Loucy (cell line): ENCODE measurements at regions not wholly inside any gene's neighbourhood (a gene's known extent, or its start where the extent isn't known, plus 50 kb on each side); places are given as distances from the start of the nearest gene placed in this dataset.

Experiments
- H2AFZ ChIP-seq: fragments of 200-600 bp; sonication (generic); 2 replicates; pipeline ENCODE4 v1.6.0; 2016; ENCODE audit warnings: antibody characterized with exemption, mild to moderate bottlenecking, low read length, moderate library complexity
- H3F3A ChIP-seq: fragments of 200-600 bp; 2 replicates; pipeline ENCODE4 v1.6.0; 2016; ENCODE audit warnings: antibody characterized with exemption, low read depth, mild to moderate bottlenecking
- H3K27me3 ChIP-seq: fragments of 200-600 bp; sonication (generic); 2 replicates; pipeline ENCODE4 v1.6.1; 2014; ENCODE audit warnings: low read length, mild to moderate bottlenecking; ENCODE audit not compliant: insufficient read depth, poor library complexity, severe bottlenecking
- H3K36me3 ChIP-seq: fragments of 200-600 bp; sonication (generic); 2 replicates; pipeline ENCODE4 v1.6.1; 2016; ENCODE audit warnings: low read length; ENCODE audit not compliant: insufficient read depth
- H3K4me1 ChIP-seq: fragments of 200-600 bp; sonication (generic); 2 replicates; pipeline ENCODE4 v1.5.1; 2014; ENCODE audit warnings: low read length, mild to moderate bottlenecking; ENCODE audit not compliant: insufficient read depth, poor library complexity, severe bottlenecking
- H3K4me2 ChIP-seq: fragments of 200-600 bp; sonication (generic); 2 replicates; pipeline ENCODE4 v1.6.0; 2014; ENCODE audit warnings: antibody characterized with exemption, low read length, low read depth, mild to moderate bottlenecking; ENCODE audit not compliant: poor library complexity, severe bottlenecking
- H3K4me3 ChIP-seq: fragments of 200-600 bp; sonication (generic); 2 replicates; pipeline ENCODE4 v1.5.1; 2014; ENCODE audit warnings: low read length, mild to moderate bottlenecking, mixed read lengths; ENCODE audit not compliant: poor library complexity, severe bottlenecking
- H3K79me2 ChIP-seq: fragments of 200-600 bp; sonication (generic); 2 replicates; pipeline ENCODE4 v1.6.1; 2014; ENCODE audit warnings: low read length; ENCODE audit not compliant: insufficient read depth
- H3K9ac ChIP-seq: fragments of 200-600 bp; sonication (generic); 2 replicates; pipeline ENCODE4 v1.6.0; 2014; ENCODE audit warnings: mild to moderate bottlenecking, low read depth, low read length, moderate library complexity; ENCODE audit not compliant: poor library complexity, severe bottlenecking
- H3K9me2 ChIP-seq: fragments of 200-600 bp; sonication (generic); replicated peaks from 2 replicates; pipeline ENCODE4 v1.6.1; 2016; ENCODE audit warnings: low read depth, low read length, mixed read lengths
- H3K9me3 ChIP-seq: fragments of 200-600 bp; sonication (generic); 2 replicates; pipeline ENCODE4 v1.6.1; 2014; ENCODE audit warnings: mild to moderate bottlenecking, antibody characterized with exemption, low read length, low read depth; ENCODE audit not compliant: insufficient read depth
- H4K20me1 ChIP-seq: fragments of 200-600 bp; sonication (generic); 2 replicates; pipeline ENCODE4 v1.6.0; 2014; ENCODE audit warnings: antibody characterized with exemption, low read length, mild to moderate bottlenecking; ENCODE audit not compliant: insufficient read depth, poor library complexity, severe bottlenecking
- EZH2phosphoT487 ChIP-seq: fragments of 200-600 bp; IDR thresholded peaks from 2 replicates; pipeline ENCODE4 v1.6.1; 2018; ENCODE audit warnings: antibody characterized with exemption, mild to moderate bottlenecking, moderate library complexity, borderline replicate concordance
- TF ChIP-seq, protein P1 (sequence below): fragments of 200-600 bp; sonication (generic); conservative IDR thresholded peaks from 2 replicates; pipeline ENCODE4 v1.5.1; 2014; ENCODE audit warnings: mild to moderate bottlenecking, antibody characterized with exemption, low read length

DNA sequence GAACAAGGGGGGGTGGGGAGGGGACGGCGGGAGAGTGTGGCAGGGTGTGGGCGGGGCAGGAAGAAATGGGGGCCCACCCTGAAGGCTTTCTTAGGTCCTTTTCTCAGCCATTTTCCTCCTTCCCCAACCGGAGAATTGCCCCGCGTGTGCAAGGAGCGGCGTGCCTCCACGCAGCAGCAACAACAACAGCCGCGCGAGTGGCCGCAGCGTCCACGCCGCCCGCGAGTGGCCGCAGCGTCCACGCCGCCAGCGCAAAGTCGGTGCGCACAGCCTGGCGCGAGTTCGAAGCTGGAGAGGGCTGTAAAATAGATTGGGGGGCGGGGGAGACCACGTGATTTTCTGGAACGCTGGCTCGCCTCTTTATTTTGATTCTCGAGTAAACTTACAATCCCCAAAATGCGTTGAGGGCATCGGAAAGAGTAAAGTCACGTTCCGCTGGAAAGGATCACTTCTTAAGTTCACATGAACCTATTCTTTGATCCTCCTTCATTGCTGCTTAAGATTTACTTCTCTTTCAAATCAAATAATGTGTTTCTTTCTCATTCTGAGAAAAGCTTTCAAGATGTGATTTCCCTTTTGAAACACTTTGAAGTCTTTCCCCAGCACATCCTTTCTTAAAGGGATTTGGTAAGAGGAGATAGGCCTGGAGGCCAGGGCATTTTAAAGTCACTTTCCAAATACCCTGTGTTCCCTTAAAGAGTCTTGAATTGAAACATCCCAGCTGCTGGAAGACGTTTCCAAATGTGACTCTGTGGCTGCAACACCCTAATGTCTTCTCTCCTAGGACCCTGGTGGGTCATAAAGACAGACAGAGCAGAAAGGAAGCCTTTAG is 66.7 kb upstream of the ZNF217 start:
- no peaks in the 10 kb centered on the region for H3K36me3 ChIP-seq
- peaks cover 20% of the 10 kb centered on the region for H3K4me1 ChIP-seq
- 0 out of 2 replicates have a peak, but pooled peaks cover 2% of the 10 kb centered on the region for H3F3A ChIP-seq
- H3K79me2 ChIP-seq, result no peaks in the 10 kb centered on the region
- no peak for TF ChIP-seq EZH2phosphoT487
- TF ChIP-seq, protein P1, sequence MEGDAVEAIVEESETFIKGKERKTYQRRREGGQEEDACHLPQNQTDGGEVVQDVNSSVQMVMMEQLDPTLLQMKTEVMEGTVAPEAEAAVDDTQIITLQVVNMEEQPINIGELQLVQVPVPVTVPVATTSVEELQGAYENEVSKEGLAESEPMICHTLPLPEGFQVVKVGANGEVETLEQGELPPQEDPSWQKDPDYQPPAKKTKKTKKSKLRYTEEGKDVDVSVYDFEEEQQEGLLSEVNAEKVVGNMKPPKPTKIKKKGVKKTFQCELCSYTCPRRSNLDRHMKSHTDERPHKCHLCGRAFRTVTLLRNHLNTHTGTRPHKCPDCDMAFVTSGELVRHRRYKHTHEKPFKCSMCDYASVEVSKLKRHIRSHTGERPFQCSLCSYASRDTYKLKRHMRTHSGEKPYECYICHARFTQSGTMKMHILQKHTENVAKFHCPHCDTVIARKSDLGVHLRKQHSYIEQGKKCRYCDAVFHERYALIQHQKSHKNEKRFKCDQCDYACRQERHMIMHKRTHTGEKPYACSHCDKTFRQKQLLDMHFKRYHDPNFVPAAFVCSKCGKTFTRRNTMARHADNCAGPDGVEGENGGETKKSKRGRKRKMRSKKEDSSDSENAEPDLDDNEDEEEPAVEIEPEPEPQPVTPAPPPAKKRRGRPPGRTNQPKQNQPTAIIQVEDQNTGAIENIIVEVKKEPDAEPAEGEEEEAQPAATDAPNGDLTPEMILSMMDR, result no peak
- H3K9me3 ChIP-seq, result no peaks in the 10 kb centered on the region
- no peak overlapping the region for H3K9ac ChIP-seq
- H2AFZ ChIP-seq, result peak overlapping the region; percentile 11
- no peak overlapping the region for H3K4me3 ChIP-seq
- no peaks in the 10 kb centered on the region for H3K9me2 ChIP-seq
- no peak overlapping the region for H3K4me2 ChIP-seq
- no peaks in the 10 kb centered on the region for H3K27me3 ChIP-seq
- no peaks in the 10 kb centered on the region for H4K20me1 ChIP-seq

DNA sequence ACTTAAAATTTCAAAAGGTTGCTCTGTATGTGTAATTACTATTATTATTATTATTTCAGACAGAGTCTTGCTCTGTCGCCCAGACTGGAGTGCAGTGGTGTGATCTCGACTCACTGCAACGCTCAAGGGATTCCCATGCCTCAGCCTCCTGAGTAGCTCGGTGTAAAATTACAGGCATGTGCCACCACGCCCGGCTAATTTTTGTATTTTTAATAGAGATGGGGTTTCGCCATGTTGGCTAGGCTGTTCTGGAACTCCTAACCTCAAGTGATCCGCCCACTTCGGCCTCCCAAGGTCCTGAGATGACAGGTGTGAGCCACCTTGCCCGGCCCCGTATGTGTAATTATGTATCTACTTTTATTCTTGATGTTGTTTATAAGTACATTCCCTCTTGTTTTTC is 65.3 kb upstream of the ZNF217 start:
- 0 out of 2 replicates have a peak, but pooled peaks cover 2% of the 10 kb centered on the region for H3F3A ChIP-seq
- H3K9me2 ChIP-seq, result no peaks in the 10 kb centered on the region

DNA sequence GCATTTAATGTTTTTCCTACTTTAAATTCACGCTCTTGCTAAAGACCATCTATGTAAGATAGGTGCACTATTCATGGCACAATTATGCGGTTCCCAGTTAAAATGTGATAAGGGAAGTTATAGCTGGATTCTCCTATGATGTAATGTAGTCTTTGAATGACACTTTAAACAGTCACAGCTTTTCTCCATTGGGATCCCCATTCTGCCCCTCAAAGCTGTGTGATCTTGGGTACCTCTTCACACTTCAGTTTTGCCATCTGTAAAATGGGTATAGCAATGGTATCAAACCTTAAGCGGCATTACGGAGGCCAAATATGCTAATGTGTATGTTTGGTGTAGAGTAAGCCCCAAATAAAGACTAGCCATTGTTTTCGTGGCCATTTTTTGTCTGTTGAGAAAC is 64.7 kb upstream of the ZNF217 start:
- no peaks in the 10 kb centered on the region for H3K27me3 ChIP-seq
- H3K9me3 ChIP-seq, result no peaks in the 10 kb centered on the region
- H3F3A ChIP-seq, result 0 out of 2 replicates have a peak, but pooled peaks cover 2% of the 10 kb centered on the region
- no peaks in the 10 kb centered on the region for H3K36me3 ChIP-seq
- H3K9ac ChIP-seq, result no peak overlapping the region
- H3K4me1 ChIP-seq, result peaks cover 26% of the 10 kb centered on the region
- no peaks in the 10 kb centered on the region for H4K20me1 ChIP-seq
- no peak overlapping the region for H3K4me2 ChIP-seq
- H2AFZ ChIP-seq, result no peak overlapping the region
- TF ChIP-seq EZH2phosphoT487, result no peak
- TF ChIP-seq, protein P1, result no peak
- no peak overlapping the region for H3K4me3 ChIP-seq
- no peaks in the 10 kb centered on the region for H3K9me2 ChIP-seq
- H3K79me2 ChIP-seq, result no peaks in the 10 kb centered on the region

More for the DNA sequence above, 65.3 kb upstream of the ZNF217 start:
- Histone ChIP-seq H2AFZ (no peak overlapping the region), H3K27me3 (no peaks in the 10 kb centered on the region), H4K20me1 (no peaks in the 10 kb centered on the region), H3K9ac (no peak overlapping the region), H3K4me2 (no peak overlapping the region), H3K9me3 (no peaks in the 10 kb centered on the region), H3K4me3 (no peak overlapping the region), H3K79me2 (no peaks in the 10 kb centered on the region), H3K36me3 (no peaks in the 10 kb centered on the region), H3K4me1 (peaks cover 24% of the 10 kb centered on the region)
- TF ChIP-seq, protein P1, result no peak
- no peak for TF ChIP-seq EZH2phosphoT487
